H9 (cell line): ENCODE measurements at regions not wholly inside any gene's neighbourhood (a gene's known extent, or its start where the extent isn't known, plus 50 kb on each side); places are given as distances from the start of the nearest gene placed in this dataset.

ENCODE experiments used
- DNase-seq: peaks from one replicate; pipeline ENCODE4 v3.0.0-alpha.2; 2017
- H2AFZ ChIP-seq: one replicate; pipeline ENCODE4 v1.6.1; 2013; ENCODE audit warnings: mild to moderate bottlenecking, low read length, control low read depth, moderate library complexity
- H2AK5ac ChIP-seq: 2 replicates; pipeline ENCODE4 v1.6.1; 2013; ENCODE audit warnings: low read length, control low read depth, mixed read lengths; ENCODE audit not compliant: insufficient read length
- H2BK120ac ChIP-seq: one replicate; pipeline ENCODE4 v1.6.1; 2013; ENCODE audit warnings: low read depth, mild to moderate bottlenecking, low read length, control low read depth, inconsistent platforms; ENCODE audit not compliant: poor library complexity, severe bottlenecking
- H2BK12ac ChIP-seq: 2 replicates; pipeline ENCODE4 v1.6.1; 2013; ENCODE audit warnings: low read length, control low read depth, mixed read lengths, low read depth; ENCODE audit not compliant: insufficient read length
- H2BK15ac ChIP-seq: 2 replicates; pipeline ENCODE4 v1.6.1; 2013; ENCODE audit warnings: low read depth, low read length, control low read depth
- H2BK20ac ChIP-seq: one replicate; pipeline ENCODE4 v1.6.1; 2013; ENCODE audit warnings: low read depth, mild to moderate bottlenecking, low read length, control low read depth, inconsistent platforms; ENCODE audit not compliant: poor library complexity, severe bottlenecking
- H2BK5ac ChIP-seq: 2 replicates; pipeline ENCODE4 v1.6.1; 2013; ENCODE audit warnings: low read length, control low read depth, mixed read lengths; ENCODE audit not compliant: insufficient read length
- H3K14ac ChIP-seq: 2 replicates; pipeline ENCODE4 v1.6.1; 2013; ENCODE audit warnings: low read length, control low read depth; ENCODE audit not compliant: insufficient read depth
- H3K18ac ChIP-seq: 2 replicates; pipeline ENCODE4 v1.6.1; 2013; ENCODE audit warnings: low read depth, mild to moderate bottlenecking, mixed read lengths, low read length, control low read depth; ENCODE audit not compliant: insufficient read length
- H3K23ac ChIP-seq: 2 replicates; pipeline ENCODE4 v1.6.1; 2013; ENCODE audit warnings: low read length, control low read depth, mixed read lengths, low read depth; ENCODE audit not compliant: insufficient read length
- H3K23me2 ChIP-seq: 2 replicates; pipeline ENCODE4 v1.6.1; 2013; ENCODE audit warnings: low read depth, mild to moderate bottlenecking, mixed read lengths, low read length, control low read depth; ENCODE audit not compliant: insufficient read length, poor library complexity, severe bottlenecking
- H3K27ac ChIP-seq: 2 replicates; pipeline ENCODE4 v1.5.1; 2013; ENCODE audit warnings: low read length, control low read depth, mixed read lengths, low read depth; ENCODE audit not compliant: insufficient read length
- H3K27me3 ChIP-seq: 2 replicates; pipeline ENCODE4 v1.6.1; 2013; ENCODE audit warnings: low read length, control low read depth, inconsistent platforms; ENCODE audit not compliant: insufficient read depth
- H3K4ac ChIP-seq: 2 replicates; pipeline ENCODE4 v1.6.1; 2013; ENCODE audit warnings: low read depth, mild to moderate bottlenecking, control low read depth, inconsistent platforms, low read length, moderate library complexity
- H3K4me1 ChIP-seq: 2 replicates; pipeline ENCODE4 v1.6.1; 2013; ENCODE audit warnings: low read length, control low read depth, inconsistent platforms; ENCODE audit not compliant: insufficient read depth
- H3K4me2 ChIP-seq: 2 replicates; pipeline ENCODE4 v1.6.1; 2013; ENCODE audit warnings: low read length, control low read depth, mixed read lengths; ENCODE audit not compliant: insufficient read length, insufficient read depth
- H3K56ac ChIP-seq: 2 replicates; pipeline ENCODE4 v1.6.1; 2013; ENCODE audit warnings: low read depth, mild to moderate bottlenecking, mixed read lengths, low read length, control low read depth; ENCODE audit not compliant: insufficient read length
- H3K79me1 ChIP-seq: 2 replicates; pipeline ENCODE4 v1.6.1; 2013; ENCODE audit warnings: low read depth, mild to moderate bottlenecking, moderate library complexity, low read length, control low read depth, inconsistent platforms; ENCODE audit not compliant: insufficient read depth, poor library complexity, severe bottlenecking
- H3K79me2 ChIP-seq: 2 replicates; pipeline ENCODE4 v1.6.1; 2013; ENCODE audit warnings: low read length, control low read depth, inconsistent platforms; ENCODE audit not compliant: insufficient read depth
- H3K9ac ChIP-seq: 2 replicates; pipeline ENCODE4 v1.6.1; 2013; ENCODE audit warnings: low read length, control low read depth, mixed read lengths; ENCODE audit not compliant: insufficient read length; ENCODE audit errors: extremely low read depth
- H3K9me3 ChIP-seq: one replicate; pipeline ENCODE4 v1.6.1; 2013; ENCODE audit warnings: low read depth, low read length, inconsistent platforms; ENCODE audit not compliant: control insufficient read depth
- H3T11ph ChIP-seq: one replicate; pipeline ENCODE4 v1.6.1; 2013; ENCODE audit warnings: mild to moderate bottlenecking, low read length, control low read depth, inconsistent platforms
- H4K20me1 ChIP-seq: one replicate; pipeline ENCODE4 v1.6.1; 2013; ENCODE audit not compliant: control insufficient read depth, insufficient read length, insufficient read depth
- H4K5ac ChIP-seq: 2 replicates; pipeline ENCODE4 v1.6.1; 2013; ENCODE audit warnings: low read depth, mild to moderate bottlenecking, mixed read lengths, low read length, control low read depth; ENCODE audit not compliant: insufficient read length
- H4K8ac ChIP-seq: replicated peaks from 2 replicates; pipeline ENCODE4 v1.6.1; 2013; ENCODE audit warnings: low read length, control low read depth, mixed read lengths, low read depth; ENCODE audit not compliant: insufficient read length
- H4K91ac ChIP-seq: 2 replicates; pipeline ENCODE4 v1.6.1; 2013; ENCODE audit warnings: low read depth, mild to moderate bottlenecking, moderate library complexity, mixed read lengths, low read length, control low read depth; ENCODE audit not compliant: insufficient read length
- H3K27ac Mint-ChIP-seq, 3 experiments: 2 replicates in 2 of 3; 3 replicates in 1 of 3; pipeline ENCODE4 v1.8.0; 2020 to 2021; ENCODE audit warnings: mixed read lengths in 3 of 3, mild to moderate bottlenecking in 1 of 3, moderate library complexity in 1 of 3
- H3K27me3 Mint-ChIP-seq: 2 replicates; pipeline ENCODE4 v1.8.0; 2021; ENCODE audit warnings: low read depth, mild to moderate bottlenecking, moderate library complexity, mixed read lengths
- H3K36me3 Mint-ChIP-seq, 3 experiments: 2 replicates in 2 of 3; 3 replicates in 1 of 3; pipeline ENCODE4 v1.8.0; 2020 to 2021; ENCODE audit warnings: low read depth in 3 of 3, mixed read lengths in 3 of 3; ENCODE audit not compliant: insufficient read depth in 1 of 3
- H3K4me1 Mint-ChIP-seq, 2 experiments: 2 replicates each; pipeline ENCODE4 v1.8.0; 2020; ENCODE audit warnings: mixed read lengths in 2 of 2
- H3K4me3 Mint-ChIP-seq, 2 experiments: 2 replicates in 1 of 2; 3 replicates in 1 of 2; pipeline ENCODE4 v1.8.0; 2020 to 2021; ENCODE audit warnings: mild to moderate bottlenecking in 2 of 2, mixed read lengths in 2 of 2, moderate library complexity in 1 of 2
- H3K9me3 Mint-ChIP-seq, 2 experiments: 2 replicates in 1 of 2; 3 replicates in 1 of 2; pipeline ENCODE4 v1.8.0; 2020; ENCODE audit warnings: mild to moderate bottlenecking in 2 of 2, mixed read lengths in 2 of 2, moderate library complexity in 1 of 2
- CTCF ChIP-seq: fragments of 200-600 bp; sonication (generic); conservative IDR thresholded peaks from 3 replicates; pipeline ENCODE4 v1.8.0; 2021; ENCODE audit warnings: antibody characterized with exemption, mild to moderate bottlenecking
- WGBS: extraction: QIAGEN DNeasy Blood & Tissue Kit; methylation state at CpG from one replicate; pipeline ENCODE4 v1.1.7; 2013; ENCODE audit warnings: missing lambda C conversion rate, low lambda C conversion rate, mixed read lengths; ENCODE audit not compliant: insufficient read length; ENCODE audit errors: extremely low coverage; 5-methylcytosine and 5-hydroxymethylcytosine counted together

DNA sequence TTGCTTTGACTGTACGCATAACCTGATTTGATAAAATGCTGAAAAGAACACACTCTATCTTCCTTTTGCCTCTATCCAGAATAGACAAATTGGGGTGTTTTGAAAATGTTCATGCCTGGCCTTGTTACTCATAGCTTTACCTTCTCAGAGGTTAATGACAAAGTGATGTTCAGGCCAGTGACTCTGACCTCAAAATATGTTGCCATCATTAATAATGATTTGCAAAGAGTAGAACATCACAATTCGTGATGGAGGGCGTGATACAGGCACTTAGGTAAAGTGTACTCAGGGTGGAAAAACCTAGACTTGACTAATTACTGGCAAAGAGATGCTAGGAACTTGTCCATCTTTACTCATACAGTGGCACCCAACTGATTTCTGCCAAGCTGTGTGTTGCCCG, 656.6 kb upstream of the SOX9 start:
- H3K9me3 Mint-ChIP-seq = peaks cover 0 to 3% of the 10 kb centered on the region in 2 experiments; a peak in 1 of 5 replicates
- H3K27me3 Mint-ChIP-seq = peaks cover 2% of the 10 kb centered on the region
- H3K4me3 Mint-ChIP-seq = no peak overlapping the region
- Histone ChIP-seq H3K4ac (no peak overlapping the region), H4K91ac (no peak overlapping the region), H3T11ph (no peak overlapping the region), H4K8ac (no peak overlapping the region), H4K5ac (no peak overlapping the region), H3K27ac (no peak overlapping the region), H3K4me1 (peaks cover 4% of the 10 kb centered on the region; the same call in 1 of the 2 replicates), H3K9me3 (no peaks in the 10 kb centered on the region), H3K14ac (no peak overlapping the region), H3K79me1 (no peaks in the 10 kb centered on the region), H3K56ac (no peak overlapping the region), H2AK5ac (no peak overlapping the region), H4K20me1 (no peaks in the 10 kb centered on the region), H3K27me3 (no peaks in the 10 kb centered on the region), H2BK120ac (no peak overlapping the region), H2BK12ac (no peak overlapping the region), H3K9ac (no peak overlapping the region), H2AFZ (no peak overlapping the region), H2BK15ac (no peak overlapping the region), H3K4me2 (no peak overlapping the region), H3K23me2 (no peaks in the 10 kb centered on the region), H3K23ac (no peak overlapping the region), H2BK5ac (no peak overlapping the region), H3K18ac (no peak overlapping the region), H2BK20ac (no peak overlapping the region), H3K79me2 (no peaks in the 10 kb centered on the region)
- no peak for TF ChIP-seq CTCF
- H3K4me1 Mint-ChIP-seq = peaks cover 23 to 36% of the 10 kb centered on the region in 2 experiments
- whole genome bisulfite sequencing = no CpG with 5 or more reads among the region's 4 CpGs
- no peak for DNase-seq
- peaks cover 0 to 4% (median 0%) of the 10 kb centered on the region in 3 experiments; a peak in 2 of 7 replicates for H3K36me3 Mint-ChIP-seq
- no peak overlapping the region for H3K27ac Mint-ChIP-seq
